HG03565 (cell line): ENCODE measurements at regions not wholly inside any gene's neighbourhood (a gene's known extent, or its start where the extent isn't known, plus 50 kb on each side); places are given as distances from the start of the nearest gene placed in this dataset.
"Not testable (repeated sequence)": the region's sequence is repeated elsewhere in the genome, so short reads cannot be mapped to it uniquely, and the experiment has no call there.

ENCODE experiments used
- ATAC-seq: cut with Tn5 transposase; IDR thresholded peaks from one replicate; pipeline ENCODE4 v1.9.1; 2021; ENCODE audit warnings: mild to moderate bottlenecking, moderate library complexity; ENCODE audit not compliant: unreplicated experiment

DNA sequence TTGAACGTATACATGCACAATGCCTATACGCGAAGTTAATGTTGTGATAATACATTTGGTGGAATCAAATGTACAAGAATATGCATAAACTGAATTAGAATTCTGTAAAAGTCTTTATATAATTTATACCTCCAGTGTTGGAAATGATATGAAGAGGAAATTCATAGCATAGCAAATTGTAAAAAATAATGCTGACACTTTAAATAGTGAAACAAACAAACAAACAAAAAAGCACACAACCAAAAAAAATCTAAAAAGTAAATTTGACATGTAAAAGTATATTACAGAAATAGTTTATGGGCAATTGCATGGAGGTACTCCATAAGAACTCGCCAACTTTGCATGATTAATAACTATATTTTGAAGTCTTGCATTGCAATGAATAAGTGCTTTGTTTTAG, 780.9 kb downstream of the TBC1D32 start:
- no peak for ATAC-seq

DNA sequence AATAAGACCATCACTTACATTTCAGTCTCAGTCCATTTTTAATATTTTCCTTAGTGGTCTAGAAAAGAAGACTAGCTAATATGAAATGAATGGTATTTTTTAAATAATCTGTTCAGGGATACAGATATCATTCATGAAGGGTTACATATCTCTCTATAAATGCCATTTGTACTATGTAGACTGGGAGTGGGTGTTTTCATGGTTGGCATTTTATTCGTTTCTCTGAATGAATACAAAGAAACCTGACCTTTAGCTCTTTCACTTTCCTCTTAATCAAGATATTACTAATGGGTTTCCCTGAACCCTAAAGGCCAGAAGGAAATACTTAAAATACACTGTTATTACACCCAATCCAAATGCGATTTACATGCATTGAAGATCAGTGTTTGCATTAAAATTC, 788.9 kb downstream of the TBC1D32 start:
- no peak for ATAC-seq

DNA sequence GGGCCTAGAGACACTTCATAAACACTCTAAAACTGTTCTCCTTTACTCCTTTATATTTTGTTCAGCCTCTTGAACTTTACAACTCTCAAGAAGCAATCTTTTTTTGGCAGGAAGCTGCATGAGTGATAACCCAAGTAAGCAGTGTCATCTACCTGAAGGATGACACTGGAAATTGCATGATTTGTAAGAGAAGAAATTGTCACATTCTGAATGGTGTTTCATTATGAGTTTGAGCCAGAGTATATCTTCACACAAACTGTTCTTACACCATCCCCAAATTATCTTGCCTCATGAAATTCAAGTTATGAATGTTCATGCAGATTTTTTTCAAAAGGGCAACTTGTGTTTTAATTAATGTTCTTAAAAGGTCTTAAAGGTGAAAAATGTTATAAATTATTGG, 799.3 kb downstream of the TBC1D32 start:
- no peak for ATAC-seq

DNA sequence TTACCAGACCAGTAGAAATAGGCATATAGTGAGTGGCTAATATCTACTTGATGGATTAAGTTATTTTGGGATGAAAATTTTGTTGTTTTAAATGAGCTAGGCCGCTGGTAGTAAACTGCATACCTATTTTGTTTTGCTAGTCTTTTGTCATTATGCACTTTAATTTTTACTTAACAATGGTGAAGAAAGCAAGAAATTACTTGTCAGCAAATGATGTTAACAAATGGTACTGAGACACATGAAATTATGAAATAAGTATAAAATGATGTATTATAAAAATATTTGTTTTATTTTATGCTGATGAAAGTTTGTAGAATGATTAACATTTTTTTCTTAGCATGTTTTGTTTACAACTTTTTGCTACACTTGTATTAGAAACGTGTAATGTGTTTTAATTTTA, 807.7 kb downstream of the TBC1D32 start:
- ATAC-seq = no peak

DNA sequence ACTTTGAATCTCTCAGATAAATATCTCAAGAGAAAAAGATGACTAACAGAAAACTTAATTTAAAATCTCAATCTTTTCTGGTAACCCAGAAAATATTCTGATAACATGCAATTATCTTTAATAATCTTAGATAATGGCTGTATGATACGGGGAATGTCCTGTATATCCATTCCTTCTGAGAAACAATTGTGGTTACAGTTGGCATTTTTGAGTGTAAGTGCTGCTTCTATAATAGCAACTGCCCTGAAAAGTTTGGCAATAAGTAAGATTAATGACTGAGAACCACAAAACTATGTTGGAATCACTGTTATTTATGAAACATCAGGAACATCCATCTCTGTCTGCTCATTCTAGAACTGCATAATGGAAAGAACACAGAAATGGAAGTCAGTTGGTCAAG, 819.7 kb downstream of the TBC1D32 start:
- ATAC-seq = no peak

DNA sequence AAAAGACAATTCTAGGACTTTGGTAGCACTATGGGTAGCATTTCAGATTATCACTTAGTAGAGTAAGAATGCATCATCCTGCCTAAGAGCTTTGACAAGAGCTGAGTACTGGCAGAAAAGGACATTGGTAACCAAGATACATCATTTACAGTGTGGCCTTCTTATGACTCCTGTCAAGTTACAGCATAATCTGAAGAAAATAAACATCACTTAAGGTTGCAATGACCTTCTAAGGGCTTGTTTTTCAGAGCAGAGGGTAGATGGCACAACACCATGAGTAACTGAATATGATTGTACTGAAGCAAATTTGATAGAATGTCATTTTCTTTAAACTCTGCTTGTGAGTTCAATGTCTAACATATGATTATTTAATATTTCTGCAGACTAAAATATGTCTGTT, 822.6 kb downstream of the TBC1D32 start:
- no peak for ATAC-seq

DNA sequence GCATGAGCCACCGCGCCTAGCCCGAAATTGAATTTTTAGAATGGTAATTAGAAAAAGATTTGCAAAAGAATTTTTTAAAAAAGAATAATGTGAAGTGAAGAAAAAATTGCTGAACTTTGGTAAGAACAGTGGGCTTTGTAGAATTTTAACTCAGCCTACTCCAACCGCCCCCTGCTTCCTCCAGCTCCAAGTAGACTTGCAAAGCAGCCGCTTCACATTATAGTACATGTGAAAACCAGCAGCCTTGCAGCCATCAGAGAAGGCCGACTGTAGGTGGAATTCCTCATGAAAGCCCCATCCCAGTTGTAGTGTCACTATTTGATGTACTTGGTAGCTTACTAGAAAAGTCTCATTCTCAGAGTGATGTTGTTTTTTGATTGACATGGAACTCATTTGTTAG, 835.6 kb downstream of the TBC1D32 start:
- ATAC-seq = no peak

DNA sequence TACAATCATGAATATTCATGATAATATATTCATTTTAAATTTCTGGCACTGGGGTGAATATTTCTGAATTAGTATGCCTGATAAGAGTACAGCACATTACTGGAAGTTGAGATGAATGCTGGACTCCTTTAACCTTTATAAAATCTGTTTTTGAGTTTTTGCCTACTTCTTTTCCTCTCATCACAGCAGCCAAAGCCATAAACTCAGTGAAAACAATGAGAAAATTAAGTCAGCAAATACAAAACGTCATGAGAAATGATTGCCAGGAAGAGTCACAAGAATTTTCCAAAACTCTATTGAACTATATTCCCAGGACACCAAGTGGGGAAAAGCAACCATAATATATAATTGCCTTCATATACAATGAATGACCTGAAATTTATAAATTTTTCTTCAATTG, 837.6 kb downstream of the TBC1D32 start:
- no peak for ATAC-seq

DNA sequence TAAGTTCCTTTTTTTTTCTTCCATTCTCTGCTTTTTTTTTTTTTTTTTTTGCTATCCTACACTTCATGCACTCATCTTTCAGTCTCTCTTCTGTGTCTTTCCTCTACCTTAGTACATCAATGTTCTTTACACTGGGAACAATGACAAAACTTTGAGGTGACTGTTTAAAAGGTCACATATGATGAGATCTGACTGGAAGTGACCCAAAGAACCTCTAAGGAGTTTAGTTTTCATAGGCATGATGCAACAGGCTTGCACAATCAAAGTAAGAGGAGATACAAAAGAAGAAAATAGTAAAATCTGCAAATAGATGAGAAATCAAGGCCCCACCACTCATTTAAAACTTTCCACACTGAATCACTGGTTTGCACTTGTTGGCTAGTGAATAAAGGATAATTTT, 840.8 kb downstream of the TBC1D32 start:
- ATAC-seq = no peak

DNA sequence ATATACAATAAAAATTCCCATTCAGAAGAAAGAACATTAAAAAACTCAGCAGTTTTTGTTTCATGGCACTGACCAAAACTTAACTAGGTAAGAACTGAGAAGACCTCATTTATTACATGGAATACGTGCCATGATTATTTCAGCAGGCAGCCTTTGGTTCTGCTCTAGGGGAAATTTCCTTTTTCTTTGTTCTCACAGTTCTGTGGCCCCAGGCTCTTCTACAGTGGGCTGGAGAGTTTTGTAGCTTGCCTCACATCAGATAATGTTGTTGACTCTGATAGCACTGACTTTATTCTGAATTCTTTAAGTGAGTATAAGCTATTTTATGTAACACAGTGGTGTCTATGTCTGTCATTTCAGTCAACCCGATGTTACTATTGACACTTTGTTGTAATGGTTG, 844.3 kb downstream of the TBC1D32 start:
- no peak for ATAC-seq

DNA sequence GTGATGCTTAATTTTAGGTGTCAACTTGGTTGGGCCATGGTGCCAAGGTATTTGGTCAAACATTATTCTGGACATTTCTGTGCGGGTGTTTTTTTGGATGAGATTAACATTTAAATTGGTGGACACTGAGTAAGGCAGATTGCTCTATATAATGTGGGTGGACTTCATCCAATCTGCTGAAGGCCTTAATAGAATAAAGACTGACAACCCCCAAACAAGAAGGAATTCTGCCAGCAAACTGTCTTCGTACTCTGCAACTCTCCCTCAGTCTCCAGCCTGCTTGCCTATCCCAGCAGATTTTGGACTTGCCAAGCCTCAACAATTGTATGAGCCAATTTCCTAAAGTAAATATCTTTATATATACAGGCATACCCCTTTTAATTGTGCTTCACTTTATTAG, 850.1 kb downstream of the TBC1D32 start:
- ATAC-seq = no peak

DNA sequence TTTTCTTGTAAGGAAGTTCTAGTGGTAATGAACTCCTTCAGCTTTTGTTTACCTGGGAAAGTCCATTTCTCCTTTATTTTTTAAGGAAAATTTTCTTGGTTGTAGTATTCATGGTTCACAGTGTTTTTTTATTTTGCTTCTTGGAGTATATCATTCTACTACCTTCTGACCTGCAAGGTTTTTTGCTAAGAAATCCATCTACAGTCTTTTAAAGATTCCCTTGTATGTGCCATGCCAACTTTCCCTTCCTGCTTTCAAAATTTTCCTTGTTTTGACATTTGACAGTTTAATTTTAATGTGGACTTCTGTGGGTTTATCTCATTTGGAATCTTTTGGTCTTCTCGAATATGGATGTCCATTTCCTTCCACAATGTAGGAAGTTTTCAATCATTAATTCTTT, 855.6 kb downstream of the TBC1D32 start:
- ATAC-seq = no peak

DNA sequence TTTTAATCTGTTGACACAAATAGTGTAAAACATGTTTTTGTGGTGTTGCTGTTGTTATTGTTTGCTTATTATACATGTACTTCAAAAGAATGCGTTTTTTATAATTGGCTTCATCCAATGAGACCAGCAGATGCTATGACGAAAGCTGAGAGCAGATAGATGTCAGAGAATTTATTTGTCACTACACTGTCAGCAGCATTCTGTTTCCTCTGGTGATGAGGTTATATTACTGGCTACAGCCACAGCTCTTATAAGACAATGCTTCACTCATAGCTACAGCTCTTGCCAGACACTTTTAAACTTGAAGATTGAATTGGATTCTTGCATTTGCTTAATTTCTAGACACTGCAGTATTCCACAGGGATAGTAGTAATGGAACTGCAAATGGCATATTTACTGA, 860.5 kb downstream of the TBC1D32 start:
- no peak for ATAC-seq

DNA sequence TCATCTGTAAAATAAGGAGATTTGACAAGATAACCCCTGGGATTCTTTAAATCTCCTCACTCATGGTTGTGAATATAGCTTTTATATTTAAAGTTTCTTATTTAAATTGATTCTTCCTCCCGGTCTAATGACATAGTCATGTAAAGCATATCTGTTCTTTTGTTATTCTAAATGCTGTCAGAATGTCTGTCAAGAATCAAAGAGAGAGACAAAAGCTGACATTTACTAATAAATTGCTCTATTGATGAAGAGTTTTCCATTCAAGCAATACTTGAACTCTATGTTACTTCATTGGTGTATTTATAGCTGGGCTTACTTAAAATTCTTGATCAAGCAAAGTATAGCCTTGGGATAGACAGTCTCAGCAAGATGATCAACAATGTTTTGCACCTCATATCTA, 865.8 kb downstream of the TBC1D32 start:
- ATAC-seq = no peak

DNA sequence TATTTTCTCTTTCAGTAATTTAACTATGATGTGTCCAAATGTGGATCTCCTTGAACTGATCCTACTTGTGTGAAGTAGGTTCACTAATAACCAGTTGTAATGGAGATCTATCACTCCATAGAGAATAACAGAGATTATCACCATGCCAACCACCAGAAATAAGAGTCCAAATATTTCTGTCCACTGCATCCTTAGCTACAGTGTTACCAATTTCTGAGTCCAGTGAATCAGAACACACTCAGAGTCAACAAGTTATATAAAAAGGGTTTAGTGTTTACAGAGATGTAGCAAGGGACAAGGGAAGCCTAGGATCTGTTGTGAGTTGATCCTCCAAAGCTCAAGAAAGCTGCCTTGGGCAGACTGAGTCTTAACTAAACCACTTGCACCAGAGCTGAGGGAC, 882.8 kb downstream of the TBC1D32 start:
- ATAC-seq = no peak

DNA sequence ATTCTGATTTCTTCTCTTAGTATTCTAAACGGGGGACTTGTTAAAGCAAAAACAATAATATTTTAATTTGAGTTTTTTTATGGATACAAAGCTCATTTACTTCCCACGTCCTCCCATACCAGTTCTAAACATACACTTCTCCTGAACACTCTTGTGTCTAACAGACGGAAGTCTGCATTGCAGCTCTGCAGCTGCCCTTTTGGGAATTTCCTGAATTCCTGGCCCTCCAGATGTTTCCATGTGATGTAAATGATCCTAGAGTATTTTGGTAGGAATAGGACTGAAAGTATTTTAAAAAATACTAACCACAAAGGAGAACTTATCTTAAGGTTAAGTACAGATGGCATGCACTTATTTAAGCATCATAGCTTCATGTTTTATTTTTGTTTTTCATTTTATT, 886.7 kb downstream of the TBC1D32 start:
- ATAC-seq = no peak

DNA sequence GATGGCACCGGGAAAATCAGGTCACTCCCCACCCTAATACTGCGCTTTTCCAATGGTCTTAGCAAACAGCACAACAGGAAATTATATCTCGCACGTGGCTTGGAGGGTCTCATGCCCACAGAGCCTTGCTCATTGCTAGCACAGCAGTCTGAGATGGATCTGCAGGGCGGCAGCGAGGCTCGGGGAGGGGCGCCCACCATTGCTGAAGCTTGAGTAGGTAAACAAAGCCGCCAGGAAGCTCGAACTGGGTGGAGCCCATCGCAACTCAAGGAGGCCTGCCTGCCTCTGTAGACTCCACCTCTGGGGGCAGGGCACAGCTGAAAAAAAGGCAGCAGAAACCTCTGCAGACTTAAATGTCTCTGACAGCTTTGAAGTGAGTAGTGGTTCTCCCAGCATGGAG, 901.4 kb downstream of the TBC1D32 start:
- not testable (repeated sequence) for ATAC-seq

DNA sequence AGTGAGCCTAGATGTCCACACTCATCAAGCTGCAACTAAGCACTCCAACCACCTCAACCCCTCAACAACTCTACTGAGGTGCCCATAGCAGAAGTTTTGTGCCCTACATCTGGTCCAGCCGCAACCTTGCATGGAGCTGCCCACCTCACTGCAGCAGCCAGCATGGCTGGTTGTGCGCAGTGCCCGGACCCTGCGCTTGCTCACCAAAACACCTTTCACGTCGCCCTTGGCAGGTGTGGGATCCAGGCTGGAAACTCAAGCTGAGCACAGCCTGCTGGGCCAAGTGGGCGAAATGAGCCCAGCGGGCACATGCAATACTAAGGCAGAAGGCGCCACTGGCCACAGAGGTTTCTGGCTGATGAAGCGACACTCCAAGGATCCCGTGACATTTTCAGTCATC, 902.4 kb downstream of the TBC1D32 start:
- no peak for ATAC-seq

DNA sequence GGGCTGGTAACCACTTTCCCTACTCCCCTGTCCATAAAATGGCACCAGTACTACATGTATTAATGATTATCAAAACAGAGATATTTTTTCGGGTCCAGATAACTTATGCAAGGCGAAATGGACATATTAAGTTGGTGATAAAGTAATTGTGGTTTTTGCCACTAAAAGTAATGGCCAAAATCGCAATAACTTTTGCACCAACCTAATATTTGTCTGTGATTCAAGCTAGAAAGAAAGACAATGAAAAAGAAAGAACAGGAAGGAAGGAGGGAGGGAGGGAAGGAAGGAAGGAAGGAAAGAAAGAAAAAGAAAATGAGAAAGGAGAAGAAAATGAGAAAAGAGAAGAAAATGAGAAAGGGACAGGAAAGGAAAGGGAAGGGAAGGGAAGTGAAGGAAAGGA, 922.9 kb downstream of the TBC1D32 start:
- no peak for ATAC-seq

DNA sequence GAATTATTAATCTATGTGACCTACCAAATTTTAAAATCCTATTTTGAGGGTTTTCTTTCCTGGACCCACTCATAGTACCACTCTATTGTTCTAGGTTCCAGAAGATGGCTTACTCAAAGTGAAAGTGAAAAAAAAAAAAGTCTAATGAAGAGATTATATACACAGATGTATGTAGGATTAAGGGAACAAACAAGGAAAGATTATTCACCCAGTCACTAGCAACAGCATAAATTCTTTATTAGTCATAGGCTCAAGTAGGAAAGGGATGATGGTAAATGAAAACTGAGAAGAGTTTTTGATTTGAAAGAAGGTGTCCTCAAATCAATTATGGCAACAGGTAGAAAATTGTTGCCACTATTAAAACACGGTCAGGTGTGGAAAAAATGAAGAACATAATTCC, 923.7 kb downstream of the TBC1D32 start:
- no peak for ATAC-seq

DNA sequence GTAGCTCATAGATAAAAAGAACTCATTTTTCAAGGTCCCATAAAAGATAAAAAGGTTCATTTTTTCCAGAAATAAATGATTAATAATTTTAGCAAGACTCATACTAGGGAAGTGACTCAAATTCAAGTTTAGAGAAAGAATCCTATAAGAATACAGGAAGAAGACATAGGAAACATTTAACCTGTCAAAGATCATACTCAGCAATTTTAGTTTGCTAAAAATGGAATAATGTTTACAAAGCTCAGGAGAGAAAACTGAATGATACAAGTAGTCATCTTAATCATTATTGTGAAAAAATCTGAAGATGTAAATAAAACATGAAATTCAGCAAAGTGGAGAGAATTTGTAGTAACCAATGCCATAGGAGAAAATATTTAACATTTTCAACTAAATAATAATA, 926.6 kb downstream of the TBC1D32 start:
- no peak for ATAC-seq

DNA sequence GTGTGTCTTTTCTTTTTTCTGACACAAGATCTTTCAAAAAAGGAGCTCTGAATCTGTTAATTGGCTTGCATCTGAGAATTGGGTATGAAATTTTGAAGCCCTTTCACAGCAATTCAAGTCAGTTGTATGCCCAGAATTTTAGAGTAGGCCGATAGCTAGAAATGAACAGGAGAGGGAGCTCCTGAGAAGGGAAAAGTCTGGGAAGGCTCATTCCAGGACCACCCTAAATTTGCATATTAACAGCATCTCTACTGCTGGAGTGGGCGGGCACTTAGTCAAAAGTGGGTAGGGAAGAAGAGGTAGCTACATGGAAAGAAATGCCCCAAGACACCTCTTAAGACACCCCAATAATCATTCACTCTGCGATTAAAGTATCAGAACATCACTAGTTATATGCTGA, 928.3 kb downstream of the TBC1D32 start:
- ATAC-seq = no peak

DNA sequence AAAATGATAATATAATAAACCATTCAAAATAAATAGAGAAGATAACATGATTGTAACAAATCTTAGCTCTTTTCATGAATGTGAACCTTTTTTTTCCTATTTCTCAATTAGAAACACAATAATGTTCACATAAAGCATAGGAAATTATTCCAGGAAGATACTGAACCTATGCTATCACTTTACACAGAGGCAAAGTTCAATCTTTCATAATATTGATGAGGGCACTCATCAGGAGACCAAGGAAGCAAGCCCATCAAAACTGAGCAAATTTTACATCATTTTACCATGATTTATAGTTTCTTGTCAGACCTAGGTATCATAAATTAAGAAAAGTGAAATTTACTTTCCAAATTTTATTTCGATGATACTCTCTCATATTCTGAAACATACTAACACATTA, 938.5 kb downstream of the TBC1D32 start:
- ATAC-seq = no peak

DNA sequence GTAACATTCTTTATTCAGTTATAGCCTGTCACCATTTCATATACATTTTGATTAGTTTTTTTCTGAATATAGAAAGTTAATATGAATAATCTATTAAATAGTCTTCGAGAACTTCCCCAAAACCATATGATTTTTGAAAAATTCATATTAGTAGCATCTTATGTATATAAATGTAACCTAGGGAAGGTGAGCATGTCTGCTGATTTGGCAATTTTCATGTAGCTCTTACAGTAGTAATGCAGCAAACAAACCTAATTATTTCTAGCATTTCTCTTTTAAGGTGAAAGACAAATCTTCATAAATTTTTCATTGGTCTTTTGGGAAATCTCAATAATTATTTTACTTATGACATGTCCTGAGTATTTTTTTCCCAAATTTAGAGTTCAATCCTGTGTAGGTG, 939.0 kb downstream of the TBC1D32 start:
- ATAC-seq = no peak
